ENCODE measurements at regions not wholly inside any gene's neighbourhood (a gene's known extent, or its start where the extent isn't known, plus 50 kb on each side); places are given as distances from the start of the nearest gene placed in this dataset.

GRCh38 chr5:103498800-103499551, 63.6 kb downstream of the NUDT12 start:
- no peak overlapping the region for H3K4me3 ChIP-seq (ENCODE audit: low read length)
- DNase-seq (ENCODE audit: low read depth) = no peak
- TF ChIP-seq CTCF (conservative IDR thresholded peaks at IDR 0.05; ENCODE audit: low read length) = no peak

GRCh38 chr5:103498211-103498610, 64.4 kb downstream of the NUDT12 start:
- no peak overlapping the region for H3K4me3 ChIP-seq (ENCODE audit: low read length)
- DNase-seq (ENCODE audit: low read depth) = no peak
- no peak for TF ChIP-seq CTCF (conservative IDR thresholded peaks at IDR 0.05; ENCODE audit: low read length)

- H3K4me3 ChIP-seq (ENCODE audit: low read length) = no peak overlapping the region
- no peak for DNase-seq (ENCODE audit: low read depth)
- no peak for TF ChIP-seq CTCF (conservative IDR thresholded peaks at IDR 0.05; ENCODE audit: low read length)
These were observed 64.8 kb downstream of the NUDT12 start for GRCh38 chr5:103497781-103498180.

DNA sequence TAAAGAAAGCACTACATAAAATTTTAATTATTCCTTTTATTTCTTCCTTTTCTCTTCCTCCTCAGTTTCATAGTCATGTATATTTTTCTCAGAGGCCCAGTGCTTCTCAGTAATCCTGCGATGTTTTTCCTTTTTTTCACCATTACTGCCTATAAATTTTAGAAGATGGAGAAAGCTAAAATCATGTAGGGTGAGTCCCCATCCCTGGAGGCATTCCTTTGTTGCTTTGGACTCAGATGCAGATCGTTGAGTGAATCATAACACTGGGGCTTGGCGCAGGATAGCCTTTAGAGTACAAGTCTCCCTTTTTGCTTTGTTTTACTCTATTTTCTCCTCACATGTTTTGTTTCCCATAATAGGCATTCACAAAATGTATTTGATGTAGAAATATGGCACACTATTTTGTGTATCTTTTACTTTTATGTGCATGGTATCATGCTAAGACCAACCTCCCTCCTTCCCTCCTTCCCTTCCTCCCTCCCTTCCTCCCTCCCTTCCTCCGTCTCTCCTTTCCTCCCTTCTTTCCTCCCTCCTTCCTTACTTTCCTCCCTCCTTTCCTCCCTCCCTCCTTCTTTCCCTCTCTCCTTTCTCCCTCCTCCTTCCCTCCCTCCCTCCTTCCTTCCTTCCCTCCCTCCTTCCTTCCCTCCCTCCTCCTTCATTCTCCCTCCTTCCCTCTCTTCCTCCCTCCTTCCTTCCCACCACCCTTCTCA, 72.4 kb downstream of the NUDT12 start:
- TF ChIP-seq CTCF (conservative IDR thresholded peaks at IDR 0.05; ENCODE audit: low read length) = no peak
- H3K4me3 ChIP-seq (ENCODE audit: low read length) = no peak overlapping the region
- no peak for DNase-seq (ENCODE audit: low read depth)

- no peak for DNase-seq (ENCODE audit: low read depth)
- TF ChIP-seq CTCF (conservative IDR thresholded peaks at IDR 0.05; ENCODE audit: low read length) = no peak
- no peak overlapping the region for H3K4me3 ChIP-seq (ENCODE audit: low read length)
These were observed 73.3 kb downstream of the NUDT12 start for GRCh38 chr5:103489307-103489706.

GRCh38 chr5:103487822-103488493, 74.6 kb downstream of the NUDT12 start:
- DNase-seq (ENCODE audit: low read depth) = no peak
- TF ChIP-seq CTCF (conservative IDR thresholded peaks at IDR 0.05; ENCODE audit: low read length) = no peak
- no peak overlapping the region for H3K4me3 ChIP-seq (ENCODE audit: low read length)
